ENCODE measurements at regions not wholly inside any gene's neighbourhood (a gene's known extent, or its start where the extent isn't known, plus 50 kb on each side); places are given as distances from the start of the nearest gene placed in this dataset.
A peak's percentile ranks its signal among the peaks of the same experiment; 100 is the strongest.
"Not testable (repeated sequence)": the region's sequence is repeated elsewhere in the genome, so short reads cannot be mapped to it uniquely, and the experiment has no call there.

- Histone ChIP-seq H3K4me1 (replicated peaks) (no peaks in the 10 kb centered on the region), H3K4me3 (no peak overlapping the region), H3K9me3 (no peaks in the 10 kb centered on the region), H3K36me3 (no peaks in the 10 kb centered on the region), H3K27me3 (replicated peaks; ENCODE audit: insufficient read depth) (no peaks in the 10 kb centered on the region), H3K27ac (no peak overlapping the region)
- intact Hi-C loops (cut with DNase I): no loop called here
- 17% methylated on average over 4 of the region's 4 CpGs for WGBS
- DNase-seq (ENCODE audit: low spot score): no peak
- TF ChIP-seq POLR2AphosphoS5 (IDR thresholded peaks at IDR 0.05) (peak; percentile 34), POLR2A (IDR thresholded peaks at IDR 0.05) (no peak)
Measured at GRCh38 chr1:121443001-121443540, 258.3 kb downstream of the SRGAP2C start.

- no peaks in the 10 kb centered on the region for H3K9me3 ChIP-seq
- H3K36me3 ChIP-seq: no peaks in the 10 kb centered on the region
- TF ChIP-seq POLR2A (IDR thresholded peaks at IDR 0.05) (no peak), POLR2AphosphoS5 (IDR thresholded peaks at IDR 0.05) (no peak)
- TF ChIP-seq, protein P1, sequence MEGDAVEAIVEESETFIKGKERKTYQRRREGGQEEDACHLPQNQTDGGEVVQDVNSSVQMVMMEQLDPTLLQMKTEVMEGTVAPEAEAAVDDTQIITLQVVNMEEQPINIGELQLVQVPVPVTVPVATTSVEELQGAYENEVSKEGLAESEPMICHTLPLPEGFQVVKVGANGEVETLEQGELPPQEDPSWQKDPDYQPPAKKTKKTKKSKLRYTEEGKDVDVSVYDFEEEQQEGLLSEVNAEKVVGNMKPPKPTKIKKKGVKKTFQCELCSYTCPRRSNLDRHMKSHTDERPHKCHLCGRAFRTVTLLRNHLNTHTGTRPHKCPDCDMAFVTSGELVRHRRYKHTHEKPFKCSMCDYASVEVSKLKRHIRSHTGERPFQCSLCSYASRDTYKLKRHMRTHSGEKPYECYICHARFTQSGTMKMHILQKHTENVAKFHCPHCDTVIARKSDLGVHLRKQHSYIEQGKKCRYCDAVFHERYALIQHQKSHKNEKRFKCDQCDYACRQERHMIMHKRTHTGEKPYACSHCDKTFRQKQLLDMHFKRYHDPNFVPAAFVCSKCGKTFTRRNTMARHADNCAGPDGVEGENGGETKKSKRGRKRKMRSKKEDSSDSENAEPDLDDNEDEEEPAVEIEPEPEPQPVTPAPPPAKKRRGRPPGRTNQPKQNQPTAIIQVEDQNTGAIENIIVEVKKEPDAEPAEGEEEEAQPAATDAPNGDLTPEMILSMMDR (IDR thresholded peaks at IDR 0.05): no peak
- H3K4me3 ChIP-seq: no peak overlapping the region
- DNase-seq (ENCODE audit: low spot score): no peak
- intact Hi-C loops (cut with DNase I): no loop called here
- H3K4me1 ChIP-seq (replicated peaks): no peaks in the 10 kb centered on the region
- no peaks in the 10 kb centered on the region for H3K27me3 ChIP-seq (replicated peaks; ENCODE audit: insufficient read depth)
- no peak overlapping the region for H3K27ac ChIP-seq
Measured at GRCh38 chr1:121444096-121444495, 259.3 kb downstream of the SRGAP2C start.

- no peak for DNase-seq (ENCODE audit: low spot score)
- intact Hi-C loops (cut with DNase I): no loop called here
- Histone ChIP-seq H3K9me3 (no peaks in the 10 kb centered on the region), H3K27ac (no peak overlapping the region), H3K4me3 (no peak overlapping the region), H3K27me3 (replicated peaks; ENCODE audit: insufficient read depth) (no peaks in the 10 kb centered on the region), H3K4me1 (replicated peaks) (no peaks in the 10 kb centered on the region), H3K36me3 (no peaks in the 10 kb centered on the region)
- TF ChIP-seq POLR2A (IDR thresholded peaks at IDR 0.05) (no peak), POLR2AphosphoS5 (IDR thresholded peaks at IDR 0.05) (no peak)
- TF ChIP-seq, protein P1 (IDR thresholded peaks at IDR 0.05): no peak
Measured at GRCh38 chr1:121445679-121446078, 260.9 kb downstream of the SRGAP2C start.

- 8% methylated on average over 1 of the region's 1 CpG for WGBS
Measured at GRCh38 chr1:121447280-121447923, 262.6 kb downstream of the SRGAP2C start.

DNA sequence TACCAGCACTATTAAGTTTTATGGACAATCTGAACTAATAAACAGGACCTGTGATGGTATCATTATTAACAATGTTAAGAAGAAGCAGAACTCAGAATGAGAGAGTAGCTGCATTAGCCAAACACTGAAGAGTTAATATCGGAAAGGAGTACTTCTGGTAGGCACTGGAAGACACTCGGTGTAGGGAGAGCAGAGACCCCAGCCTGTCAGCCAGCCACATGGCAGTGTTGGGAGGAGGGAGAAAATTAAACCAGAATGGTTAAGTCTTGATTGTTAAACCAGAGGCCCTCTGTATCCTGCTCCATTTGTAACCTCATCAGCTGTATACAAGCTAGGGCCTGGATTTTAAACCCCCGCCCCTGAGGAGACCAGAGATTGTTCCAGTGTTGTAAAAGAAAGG is 263.3 kb downstream of the SRGAP2C start:
- H3K27ac ChIP-seq; H3K36me3 ChIP-seq; H3K4me3 ChIP-seq; H3K9me3 ChIP-seq; H3K4me1 ChIP-seq (replicated peaks); intact Hi-C loops (cut with DNase I); H3K27me3 ChIP-seq (replicated peaks; ENCODE audit: insufficient read depth); DNase-seq (ENCODE audit: low spot score): not testable (repeated sequence)
- 53% methylated on average over 3 of the region's 3 CpGs for WGBS

More at GRCh38 chr1:121447280-121447923, 262.6 kb downstream of the SRGAP2C start:
- H3K27me3 ChIP-seq (replicated peaks; ENCODE audit: insufficient read depth); DNase-seq (ENCODE audit: low spot score); H3K4me3 ChIP-seq; H3K27ac ChIP-seq; H3K9me3 ChIP-seq; intact Hi-C loops (cut with DNase I); H3K4me1 ChIP-seq (replicated peaks); H3K36me3 ChIP-seq: not testable (repeated sequence)
- TF ChIP-seq, protein P1 (IDR thresholded peaks at IDR 0.05): peak in 3 of 4 experiments; percentile 24 to 36 (median 35)

- TF ChIP-seq POLR2AphosphoS5 (IDR thresholded peaks at IDR 0.05) (no peak), POLR2A (IDR thresholded peaks at IDR 0.05) (no peak)
- TF ChIP-seq, protein P1 (IDR thresholded peaks at IDR 0.05): no peak
- H3K27ac ChIP-seq: no peak overlapping the region
- H3K9me3 ChIP-seq: no peaks in the 10 kb centered on the region
- no peak for DNase-seq (ENCODE audit: low spot score)
- no peaks in the 10 kb centered on the region for H3K4me1 ChIP-seq (replicated peaks)
- no peak overlapping the region for H3K4me3 ChIP-seq
- WGBS: 68% methylated on average over 2 of the region's 2 CpGs
- intact Hi-C loops (cut with DNase I): no loop called here
- H3K27me3 ChIP-seq (replicated peaks; ENCODE audit: insufficient read depth): no peaks in the 10 kb centered on the region
- H3K36me3 ChIP-seq: no peaks in the 10 kb centered on the region
Measured at GRCh38 chr1:121448851-121449250, 264.1 kb downstream of the SRGAP2C start.

Data from prostate gland (tissue), 2 donors.